ENCODE measurements at regions not wholly inside any gene's neighbourhood (a gene's known extent, or its start where the extent isn't known, plus 50 kb on each side); places are given as distances from the start of the nearest gene placed in this dataset.

GRCh38 chr11:110833033-110833484 lies 120.8 kb upstream of the ARHGAP20 start:
- TF ChIP-seq CTCF (IDR thresholded peaks at IDR 0.05 in 4 of 5, conservative IDR thresholded peaks at IDR 0.05 in 1 of 5) (no peak), POLR2A (IDR thresholded peaks at IDR 0.05) (no peak)
